CD4-positive, alpha-beta T cell treated with Interleukin-1 beta for 1 hour (primary cell): ENCODE measurements at regions not wholly inside any gene's neighbourhood (a gene's known extent, or its start where the extent isn't known, plus 50 kb on each side); places are given as distances from the start of the nearest gene placed in this dataset.

Source experiments
- DNase-seq, 2 donors: peaks; one replicate each; pipeline ENCODE4 v3.0.0-alpha.2; 2020 to 2022

GRCh38 chr13:85031771-85032170, 767.4 kb downstream of the SLITRK6 start:
- DNase-seq = no peak

GRCh38 chr13:85028035-85028434, 771.2 kb downstream of the SLITRK6 start:
- DNase-seq = no peak

GRCh38 chr13:85019121-85019520, 780.1 kb downstream of the SLITRK6 start:
- DNase-seq = no peak

- DNase-seq = no peak
These were observed 786.2 kb downstream of the SLITRK6 start for GRCh38 chr13:85013006-85013405.

GRCh38 chr13:85009447-85009846, 789.8 kb downstream of the SLITRK6 start:
- no peak for DNase-seq

GRCh38 chr13:84999252-84999651, 800.0 kb downstream of the SLITRK6 start:
- no peak for DNase-seq

GRCh38 chr13:84998681-84999080, 800.5 kb downstream of the SLITRK6 start:
- no peak for DNase-seq

- no peak for DNase-seq
These were observed 801.4 kb downstream of the SLITRK6 start for GRCh38 chr13:84997858-84998257.

GRCh38 chr13:84994582-84994981, 804.6 kb downstream of the SLITRK6 start:
- DNase-seq = no peak

- DNase-seq = no peak
These were observed 813.4 kb downstream of the SLITRK6 start for GRCh38 chr13:84985860-84986259.

GRCh38 chr13:84983321-84983720, 815.9 kb downstream of the SLITRK6 start:
- DNase-seq = no peak

- no peak for DNase-seq
These were observed 818.6 kb downstream of the SLITRK6 start for GRCh38 chr13:84980571-84980970.

GRCh38 chr13:84978851-84979250, 820.4 kb downstream of the SLITRK6 start:
- DNase-seq = no peak

- DNase-seq = no peak
These were observed 825.6 kb downstream of the SLITRK6 start for GRCh38 chr13:84973661-84974060.

GRCh38 chr13:84972907-84973306, 826.3 kb downstream of the SLITRK6 start:
- DNase-seq = no peak

- DNase-seq = no peak
These were observed 836.4 kb downstream of the SLITRK6 start for GRCh38 chr13:84962849-84963248.

GRCh38 chr13:84962141-84962750, 837.0 kb downstream of the SLITRK6 start:
- DNase-seq = no peak

GRCh38 chr13:84961023-84961422, 838.2 kb downstream of the SLITRK6 start:
- no peak for DNase-seq

GRCh38 chr13:84959818-84960217, 839.4 kb downstream of the SLITRK6 start:
- no peak for DNase-seq

GRCh38 chr13:84954636-84955035, 844.6 kb downstream of the SLITRK6 start:
- no peak for DNase-seq

GRCh38 chr13:84951128-84951527, 848.1 kb downstream of the SLITRK6 start:
- no peak for DNase-seq

GRCh38 chr13:84946192-84946591, 853.0 kb downstream of the SLITRK6 start:
- no peak for DNase-seq

- no peak for DNase-seq
These were observed 858.4 kb downstream of the SLITRK6 start for GRCh38 chr13:84940798-84941197.

- DNase-seq = no peak
These were observed 859.1 kb downstream of the SLITRK6 start for GRCh38 chr13:84940167-84940566.

GRCh38 chr13:84934911-84935310, 864.3 kb downstream of the SLITRK6 start:
- DNase-seq = no peak

- DNase-seq = no peak
These were observed 865.4 kb downstream of the SLITRK6 start for GRCh38 chr13:84933797-84934196.
